DOHH2 (cell line): ENCODE measurements at regions not wholly inside any gene's neighbourhood (a gene's known extent, or its start where the extent isn't known, plus 50 kb on each side); places are given as distances from the start of the nearest gene placed in this dataset.

Experiments used
- H3F3A ChIP-seq: fragments of 200-600 bp; sonication (generic), shearing (Covaris generic); 2 replicates; pipeline ENCODE4 v1.6.0; 2016; ENCODE audit warnings: antibody characterized with exemption, mild to moderate bottlenecking; ENCODE audit not compliant: control insufficient read depth, insufficient read depth
- H3K27ac ChIP-seq: fragments of 200-600 bp; sonication (generic); 2 replicates; pipeline ENCODE4 v1.5.1; 2014; ENCODE audit warnings: low read depth, mild to moderate bottlenecking, low read length, moderate library complexity
- H3K27me3 ChIP-seq: fragments of 200-600 bp; sonication (generic); 2 replicates; pipeline ENCODE4 v1.6.1; 2014; ENCODE audit warnings: mild to moderate bottlenecking, low read length, mixed read lengths; ENCODE audit not compliant: control insufficient read depth
- H3K36me3 ChIP-seq: fragments of 200-600 bp; sonication (generic); 2 replicates; pipeline ENCODE4 v1.6.1; 2014; ENCODE audit warnings: mild to moderate bottlenecking, low read length, moderate library complexity, mixed read lengths; ENCODE audit not compliant: control insufficient read depth
- H3K4me1 ChIP-seq: fragments of 200-600 bp; sonication (generic); 2 replicates; pipeline ENCODE4 v1.6.1; 2014; ENCODE audit warnings: mild to moderate bottlenecking, low read length, mixed read lengths; ENCODE audit not compliant: control insufficient read depth
- H3K4me2 ChIP-seq: fragments of 200-600 bp; sonication (generic); 2 replicates; pipeline ENCODE4 v1.6.0; 2014; ENCODE audit warnings: mild to moderate bottlenecking, low read length, moderate library complexity
- H3K4me3 ChIP-seq: fragments of 200-600 bp; sonication (generic); 2 replicates; pipeline ENCODE4 v1.5.1; 2014; ENCODE audit warnings: mild to moderate bottlenecking, low read length, mixed read lengths
- H3K79me2 ChIP-seq: fragments of 200-600 bp; sonication (generic); 2 replicates; pipeline ENCODE4 v1.6.1; 2014; ENCODE audit warnings: mild to moderate bottlenecking, low read length, mixed read lengths; ENCODE audit not compliant: control insufficient read depth
- H3K9me2 ChIP-seq: fragments of 200-600 bp; sonication (generic); replicated peaks from 2 replicates; pipeline ENCODE4 v1.6.1; 2014; ENCODE audit warnings: mild to moderate bottlenecking, low read length, mixed read lengths; ENCODE audit not compliant: control insufficient read depth
- H3K9me3 ChIP-seq: fragments of 200-600 bp; sonication (generic); 2 replicates; pipeline ENCODE4 v1.6.1; 2014; ENCODE audit warnings: antibody characterized with exemption, low read length, mixed read lengths; ENCODE audit not compliant: control insufficient read depth, insufficient read depth
- H4K20me1 ChIP-seq: fragments of 200-600 bp; sonication (generic); 2 replicates; pipeline ENCODE4 v1.6.0; 2014; ENCODE audit warnings: low read depth, mild to moderate bottlenecking, antibody characterized with exemption, low read length, moderate library complexity; ENCODE audit not compliant: control insufficient read depth, insufficient read depth
- CTCF ChIP-seq: fragments of 200-600 bp; sonication (generic); IDR thresholded peaks from one replicate; pipeline ENCODE4 v1.5.1; 2014; ENCODE audit warnings: antibody characterized with exemption, mild to moderate bottlenecking, low read depth, low read length; ENCODE audit not compliant: poor library complexity, severe bottlenecking
- EZH2phosphoT487 ChIP-seq: fragments of 200-600 bp; sonication (generic); IDR thresholded peaks from 2 replicates; pipeline ENCODE4 v1.6.1; 2017; ENCODE audit warnings: borderline replicate concordance, mild to moderate bottlenecking, antibody characterized with exemption, low read length, moderate library complexity, mixed read lengths

GRCh38 chr9:97763874-97764273 lies 66.7 kb upstream of the XPA start:
- Histone ChIP-seq H3K27me3 (peaks cover 18% of the 10 kb centered on the region), H3K9me2 (no peaks in the 10 kb centered on the region)
- TF ChIP-seq EZH2phosphoT487 (no peak), CTCF (no peak)

DNA sequence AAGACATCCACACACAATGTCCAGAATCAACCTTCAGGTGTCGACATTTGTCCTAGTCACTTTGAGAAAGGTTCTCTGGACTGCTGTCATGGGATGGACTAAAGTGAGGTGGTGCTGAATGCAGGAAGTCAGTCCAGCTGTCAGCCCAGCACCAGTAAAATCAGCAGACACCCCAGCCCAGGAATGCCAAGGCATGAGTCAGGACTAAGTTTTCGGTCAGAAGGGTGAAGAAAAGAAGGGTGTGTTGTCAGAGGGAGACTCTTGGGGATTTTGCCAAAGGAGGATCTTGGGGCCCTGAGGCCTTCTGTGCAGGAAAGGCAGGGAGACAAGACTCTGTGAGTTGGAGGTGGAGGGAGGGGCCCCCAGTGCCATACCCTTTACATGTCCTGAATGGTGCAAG lies 69.0 kb upstream of the XPA start:
- Histone ChIP-seq H3F3A (no peaks in the 10 kb centered on the region), H3K9me2 (no peaks in the 10 kb centered on the region), H4K20me1 (no peaks in the 10 kb centered on the region), H3K4me2 (no peak overlapping the region), H3K4me1 (no peaks in the 10 kb centered on the region), H3K27ac (no peak overlapping the region), H3K79me2 (no peaks in the 10 kb centered on the region), H3K27me3 (peaks cover 17% of the 10 kb centered on the region), H3K9me3 (no peaks in the 10 kb centered on the region), H3K36me3 (no peaks in the 10 kb centered on the region), H3K4me3 (no peak overlapping the region)
- no peak for TF ChIP-seq CTCF
- no peak for TF ChIP-seq EZH2phosphoT487

More at GRCh38 chr9:97763874-97764273, 66.7 kb upstream of the XPA start:
- H3K4me2 ChIP-seq, result no peak overlapping the region
- no peaks in the 10 kb centered on the region for H3K4me1 ChIP-seq
- H3F3A ChIP-seq, result no peaks in the 10 kb centered on the region
- no peak overlapping the region for H3K4me3 ChIP-seq
- no peak overlapping the region for H3K27ac ChIP-seq
- no peaks in the 10 kb centered on the region for H3K36me3 ChIP-seq
- no peaks in the 10 kb centered on the region for H3K9me3 ChIP-seq
- H3K79me2 ChIP-seq, result no peaks in the 10 kb centered on the region
- H4K20me1 ChIP-seq, result no peaks in the 10 kb centered on the region

DNA sequence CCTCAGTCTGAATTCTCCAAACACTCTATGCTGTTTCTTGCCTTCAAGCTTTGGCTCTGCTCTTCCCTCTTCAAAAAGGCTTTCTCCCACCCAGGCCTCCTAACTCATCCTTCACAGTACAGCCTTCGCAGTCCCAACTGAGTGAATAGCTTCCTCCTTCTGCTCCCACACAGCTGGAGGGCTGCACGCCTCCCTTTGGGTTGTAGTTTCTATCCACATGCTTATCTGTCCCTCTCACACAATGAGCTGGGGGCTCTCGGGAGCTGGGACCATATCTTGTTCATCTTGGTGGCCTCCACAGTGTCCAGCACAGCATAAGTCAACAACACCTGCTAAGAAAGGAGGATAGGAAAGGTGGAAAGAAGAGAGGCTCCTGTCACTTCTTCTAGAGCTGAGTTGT lies 69.5 kb upstream of the XPA start:
- no peaks in the 10 kb centered on the region for H3F3A ChIP-seq
- H3K36me3 ChIP-seq, result no peaks in the 10 kb centered on the region
- H3K9me3 ChIP-seq, result no peaks in the 10 kb centered on the region
- H3K27me3 ChIP-seq, result peaks cover 17% of the 10 kb centered on the region
- H3K4me1 ChIP-seq, result no peaks in the 10 kb centered on the region
- no peaks in the 10 kb centered on the region for H4K20me1 ChIP-seq
- no peaks in the 10 kb centered on the region for H3K9me2 ChIP-seq
- no peak overlapping the region for H3K4me2 ChIP-seq
- H3K79me2 ChIP-seq, result no peaks in the 10 kb centered on the region
- H3K4me3 ChIP-seq, result no peak overlapping the region
- no peak overlapping the region for H3K27ac ChIP-seq
- no peak for TF ChIP-seq CTCF
- TF ChIP-seq EZH2phosphoT487, result no peak

DNA sequence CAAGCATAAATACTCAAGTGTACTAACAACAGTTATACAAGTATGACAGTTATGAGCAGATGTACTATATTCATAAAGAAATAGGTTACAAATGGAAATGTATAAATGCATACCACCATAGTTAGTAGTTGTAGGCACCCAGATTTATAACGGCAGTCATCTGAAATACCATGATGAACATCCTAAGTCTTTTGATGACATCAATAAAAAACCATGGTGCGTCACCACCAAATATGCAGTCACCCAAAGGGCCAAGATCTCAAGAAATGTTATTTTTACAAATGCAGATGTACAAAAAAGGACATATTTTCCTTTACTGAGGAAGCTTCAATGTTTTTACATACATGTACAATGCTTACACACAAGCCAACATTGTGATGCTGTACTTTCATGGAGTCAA lies 70.8 kb upstream of the XPA start:
- Histone ChIP-seq H3K4me3 (no peak overlapping the region), H3K27ac (no peak overlapping the region), H4K20me1 (no peaks in the 10 kb centered on the region), H3K9me3 (no peaks in the 10 kb centered on the region), H3K27me3 (peaks cover 8% of the 10 kb centered on the region), H3K9me2 (no peaks in the 10 kb centered on the region), H3K4me1 (no peaks in the 10 kb centered on the region), H3K36me3 (no peaks in the 10 kb centered on the region), H3K4me2 (no peak overlapping the region), H3F3A (no peaks in the 10 kb centered on the region), H3K79me2 (no peaks in the 10 kb centered on the region)
- TF ChIP-seq EZH2phosphoT487 (no peak), CTCF (no peak)
